KMS-11 (cell line): ENCODE measurements at regions not wholly inside any gene's neighbourhood (a gene's known extent, or its start where the extent isn't known, plus 50 kb on each side); places are given as distances from the start of the nearest gene placed in this dataset.
A peak's percentile ranks its signal among the peaks of the same experiment; 100 is the strongest.

Experiments
- H2AFZ ChIP-seq: fragments of 200-600 bp; sonication (generic); 2 replicates; pipeline ENCODE4 v1.6.1; 2016; ENCODE audit warnings: antibody characterized with exemption, mixed run types, low read depth
- H3K27ac ChIP-seq: fragments of 200-600 bp; sonication (generic); 2 replicates; pipeline ENCODE4 v1.6.1; 2016; ENCODE audit warnings: mild to moderate bottlenecking, mixed run types
- H3K27me3 ChIP-seq: fragments of 200-600 bp; sonication (generic); 2 replicates; pipeline ENCODE4 v1.6.1; 2017; ENCODE audit warnings: mild to moderate bottlenecking, low read depth, mixed run types, moderate library complexity; ENCODE audit not compliant: insufficient read depth
- H3K36me3 ChIP-seq: fragments of 200-600 bp; sonication (generic); 2 replicates; pipeline ENCODE4 v1.6.1; 2017; ENCODE audit warnings: mild to moderate bottlenecking, mixed run types; ENCODE audit not compliant: insufficient read depth
- H3K4me1 ChIP-seq: fragments of 200-600 bp; sonication (generic); 2 replicates; pipeline ENCODE4 v1.6.1; 2016; ENCODE audit warnings: mild to moderate bottlenecking, low read depth, mixed run types; ENCODE audit not compliant: poor library complexity, severe bottlenecking
- H3K4me2 ChIP-seq: fragments of 200-600 bp; sonication (generic); 2 replicates; pipeline ENCODE4 v1.7.0; 2016; ENCODE audit warnings: mild to moderate bottlenecking, mixed run types
- H3K4me3 ChIP-seq: fragments of 200-600 bp; sonication (generic); IDR thresholded peaks from 2 replicates; pipeline ENCODE4 v1.6.1; 2017; ENCODE audit warnings: low read depth, low read length, mixed read lengths; ENCODE audit not compliant: insufficient read depth
- H3K79me2 ChIP-seq: fragments of 200-600 bp; sonication (generic); 2 replicates; pipeline ENCODE4 v1.6.1; 2016; ENCODE audit warnings: low read depth, mixed run types; ENCODE audit not compliant: insufficient read depth
- H3K9ac ChIP-seq: fragments of 200-600 bp; sonication (generic); 2 replicates; pipeline ENCODE4 v1.6.1; 2016; ENCODE audit warnings: mild to moderate bottlenecking, mixed run types
- H4K20me1 ChIP-seq: fragments of 200-600 bp; sonication (generic); 2 replicates; pipeline ENCODE4 v1.6.1; 2016; ENCODE audit warnings: mild to moderate bottlenecking, mixed run types; ENCODE audit not compliant: insufficient read depth
- TF ChIP-seq, protein P1 (sequence below): fragments of 200-600 bp; sonication (generic); conservative IDR thresholded peaks from 2 replicates; pipeline ENCODE4 v1.6.1; 2017; ENCODE audit warnings: low read depth, mild to moderate bottlenecking, antibody characterized with exemption, low read length, moderate library complexity, mixed read lengths

GRCh38 chr10:62453274-62453673 is 79.1 kb downstream of the ZNF365 start:
- Histone ChIP-seq H3K4me3 (no peak overlapping the region), H3K36me3 (no peaks in the 10 kb centered on the region), H3K27ac (no peak overlapping the region), H4K20me1 (no peaks in the 10 kb centered on the region), H3K79me2 (no peaks in the 10 kb centered on the region), H3K4me1 (peaks cover 28% of the 10 kb centered on the region), H3K9ac (no peak overlapping the region), H3K27me3 (0 out of 2 replicates have a peak, but pooled peaks cover 3% of the 10 kb centered on the region), H3K4me2 (no peak overlapping the region), H2AFZ (no peak overlapping the region)
- TF ChIP-seq, protein P1, sequence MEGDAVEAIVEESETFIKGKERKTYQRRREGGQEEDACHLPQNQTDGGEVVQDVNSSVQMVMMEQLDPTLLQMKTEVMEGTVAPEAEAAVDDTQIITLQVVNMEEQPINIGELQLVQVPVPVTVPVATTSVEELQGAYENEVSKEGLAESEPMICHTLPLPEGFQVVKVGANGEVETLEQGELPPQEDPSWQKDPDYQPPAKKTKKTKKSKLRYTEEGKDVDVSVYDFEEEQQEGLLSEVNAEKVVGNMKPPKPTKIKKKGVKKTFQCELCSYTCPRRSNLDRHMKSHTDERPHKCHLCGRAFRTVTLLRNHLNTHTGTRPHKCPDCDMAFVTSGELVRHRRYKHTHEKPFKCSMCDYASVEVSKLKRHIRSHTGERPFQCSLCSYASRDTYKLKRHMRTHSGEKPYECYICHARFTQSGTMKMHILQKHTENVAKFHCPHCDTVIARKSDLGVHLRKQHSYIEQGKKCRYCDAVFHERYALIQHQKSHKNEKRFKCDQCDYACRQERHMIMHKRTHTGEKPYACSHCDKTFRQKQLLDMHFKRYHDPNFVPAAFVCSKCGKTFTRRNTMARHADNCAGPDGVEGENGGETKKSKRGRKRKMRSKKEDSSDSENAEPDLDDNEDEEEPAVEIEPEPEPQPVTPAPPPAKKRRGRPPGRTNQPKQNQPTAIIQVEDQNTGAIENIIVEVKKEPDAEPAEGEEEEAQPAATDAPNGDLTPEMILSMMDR: no peak

DNA sequence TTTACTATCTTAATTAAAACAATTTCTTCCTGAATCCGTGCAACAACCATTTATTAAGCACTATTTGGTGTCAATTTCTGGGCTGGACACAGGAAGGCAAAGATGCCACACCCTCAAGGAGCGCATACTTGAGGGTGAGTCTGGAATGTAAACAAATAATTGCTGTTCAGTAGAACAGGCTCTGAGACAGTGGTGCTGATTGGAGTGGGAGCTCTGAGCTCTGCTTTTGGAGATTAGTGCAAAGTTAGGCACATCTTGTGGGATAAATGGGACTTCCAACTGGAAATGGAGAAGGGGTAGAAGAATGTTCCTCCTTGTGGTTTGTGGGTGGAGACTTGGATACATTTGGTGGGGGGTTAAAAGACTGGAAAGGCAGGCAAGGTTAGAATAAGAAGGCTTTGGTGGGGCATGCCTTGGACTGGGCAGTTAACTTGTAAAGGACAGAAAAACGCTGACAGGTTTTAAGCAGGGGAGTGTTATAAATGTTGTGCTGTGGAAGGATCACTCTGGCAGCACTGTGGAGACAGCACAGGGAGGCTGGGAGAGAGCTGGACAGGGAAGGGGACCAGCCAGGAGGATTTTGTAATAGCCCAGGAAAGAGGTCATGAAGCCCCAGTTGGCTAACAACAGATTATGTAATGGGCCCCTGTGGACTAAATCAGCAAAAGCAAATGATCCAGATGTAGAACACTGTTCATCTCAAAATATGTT is 80.7 kb downstream of the ZNF365 start:
- no peak overlapping the region for H2AFZ ChIP-seq
- no peaks in the 10 kb centered on the region for H3K79me2 ChIP-seq
- TF ChIP-seq, protein P1: no peak

DNA sequence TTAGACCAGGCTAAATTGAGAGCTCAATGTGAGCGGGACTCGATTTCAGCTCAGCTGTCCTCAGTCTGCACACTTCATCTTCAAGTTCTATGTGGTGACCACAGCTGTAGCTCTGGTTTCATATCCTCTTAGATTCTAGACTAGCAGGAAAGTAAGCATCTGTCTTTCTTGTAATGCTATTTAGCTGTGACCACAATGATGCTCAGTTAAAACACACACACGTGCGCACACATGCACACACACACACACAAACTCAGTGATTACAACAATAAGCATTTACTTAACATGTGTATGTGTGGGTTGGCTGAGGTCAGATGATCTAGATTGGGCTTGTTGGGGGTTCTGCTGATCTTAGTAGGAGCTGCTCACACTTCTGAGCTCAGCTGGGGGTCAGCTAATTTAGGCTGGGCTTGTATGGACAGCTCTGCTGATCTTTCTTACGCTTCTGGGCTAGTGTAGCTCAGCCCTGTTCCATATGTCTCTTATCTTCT is 82.5 kb downstream of the ZNF365 start:
- H3K27me3 ChIP-seq: peaks cover 7% of the 10 kb centered on the region; the same call in 1 of the 2 replicates
- no peaks in the 10 kb centered on the region for H4K20me1 ChIP-seq
- H3K4me2 ChIP-seq: peak overlapping the region; percentile 53; the same call in 1 of the 2 replicates
- no peak overlapping the region for H2AFZ ChIP-seq
- no peaks in the 10 kb centered on the region for H3K36me3 ChIP-seq
- no peak overlapping the region; the same call in 1 of the 2 replicates for H3K27ac ChIP-seq
- H3K9ac ChIP-seq: no peak overlapping the region
- no peak overlapping the region for H3K4me3 ChIP-seq
- peaks cover 62% of the 10 kb centered on the region for H3K4me1 ChIP-seq
- TF ChIP-seq, protein P1: no peak
- H3K79me2 ChIP-seq: no peaks in the 10 kb centered on the region

More for the DNA sequence above, 80.7 kb downstream of the ZNF365 start:
- no peaks in the 10 kb centered on the region for H3K36me3 ChIP-seq
- H3K4me2 ChIP-seq: no peak overlapping the region
- H3K4me3 ChIP-seq: no peak overlapping the region
- no peaks in the 10 kb centered on the region for H4K20me1 ChIP-seq
- H3K27me3 ChIP-seq: peaks cover 7% of the 10 kb centered on the region; the same call in 1 of the 2 replicates
- H3K4me1 ChIP-seq: peaks cover 43% of the 10 kb centered on the region
- H3K27ac ChIP-seq: no peak overlapping the region
- H3K9ac ChIP-seq: no peak overlapping the region

DNA sequence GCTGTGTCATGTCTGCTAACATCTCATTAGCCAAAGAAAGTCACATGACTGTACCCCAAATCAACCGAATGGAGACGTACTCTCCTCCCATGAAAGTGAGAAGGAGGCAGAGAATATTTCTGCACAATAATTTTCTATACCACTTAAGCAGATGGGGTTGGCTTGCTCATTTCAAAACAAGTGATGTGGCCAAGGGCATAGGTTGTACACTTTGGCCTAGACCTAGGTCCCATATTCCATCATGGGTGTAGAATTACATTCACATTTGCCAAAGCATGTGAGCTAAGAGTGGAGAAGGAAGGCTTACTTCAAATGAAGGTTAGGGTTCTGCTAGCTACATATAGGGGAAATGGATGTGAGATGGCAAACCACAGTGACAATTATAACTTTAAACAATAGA is 83.0 kb downstream of the ZNF365 start:
- H3K36me3 ChIP-seq: no peaks in the 10 kb centered on the region
- no peak overlapping the region; the same call in 1 of the 2 replicates for H3K27ac ChIP-seq
- H3K4me1 ChIP-seq: peaks cover 63% of the 10 kb centered on the region
- no peak overlapping the region for H3K4me3 ChIP-seq
- no peaks in the 10 kb centered on the region for H3K79me2 ChIP-seq
- no peaks in the 10 kb centered on the region for H4K20me1 ChIP-seq
- no peak overlapping the region for H2AFZ ChIP-seq
- peak overlapping the region; percentile 53 for H3K4me2 ChIP-seq
- no peak overlapping the region for H3K9ac ChIP-seq
- peaks cover 7% of the 10 kb centered on the region; the same call in 1 of the 2 replicates for H3K27me3 ChIP-seq
- TF ChIP-seq, protein P1: no peak
